ENCODE measurements at regions not wholly inside any gene's neighbourhood (a gene's known extent, or its start where the extent isn't known, plus 50 kb on each side); places are given as distances from the start of the nearest gene placed in this dataset.

GRCh38 chr7:41013117-41013516 lies 689.8 kb downstream of the INHBA start:
- Mint-ChIP-seq H3K4me1 (ENCODE audit: unreplicated experiment) (peaks cover 5% of the 10 kb centered on the region), H3K4me3 (ENCODE audit: unreplicated experiment) (no peak overlapping the region), H3K27ac (ENCODE audit: unreplicated experiment) (no peak overlapping the region), H3K36me3 (ENCODE audit: unreplicated experiment) (peaks cover 2% of the 10 kb centered on the region), H3K9me3 (ENCODE audit: unreplicated experiment) (peaks cover 8% of the 10 kb centered on the region), H3K27me3 (ENCODE audit: unreplicated experiment) (no peaks in the 10 kb centered on the region)
- no peak for TF ChIP-seq CTCF (IDR thresholded peaks at IDR 0.05)
- no peak for DNase-seq (ENCODE audit: extremely low spot score, unreplicated experiment)

GRCh38 chr7:41012041-41012440 lies 690.8 kb downstream of the INHBA start:
- H3K4me3 Mint-ChIP-seq (ENCODE audit: unreplicated experiment): no peak overlapping the region
- no peak for DNase-seq (ENCODE audit: extremely low spot score, unreplicated experiment)
- no peak overlapping the region for H3K27ac Mint-ChIP-seq (ENCODE audit: unreplicated experiment)
- TF ChIP-seq CTCF (IDR thresholded peaks at IDR 0.05): no peak
- peaks cover 8% of the 10 kb centered on the region for H3K9me3 Mint-ChIP-seq (ENCODE audit: unreplicated experiment)
- H3K4me1 Mint-ChIP-seq (ENCODE audit: unreplicated experiment): peaks cover 9% of the 10 kb centered on the region
- no peaks in the 10 kb centered on the region for H3K27me3 Mint-ChIP-seq (ENCODE audit: unreplicated experiment)
- H3K36me3 Mint-ChIP-seq (ENCODE audit: unreplicated experiment): peaks cover 2% of the 10 kb centered on the region

- DNase-seq (ENCODE audit: extremely low spot score, unreplicated experiment): no peak
- H3K9me3 Mint-ChIP-seq (ENCODE audit: unreplicated experiment): peaks cover 8% of the 10 kb centered on the region
- H3K4me1 Mint-ChIP-seq (ENCODE audit: unreplicated experiment): peaks cover 18% of the 10 kb centered on the region
- no peaks in the 10 kb centered on the region for H3K27me3 Mint-ChIP-seq (ENCODE audit: unreplicated experiment)
- no peak overlapping the region for H3K4me3 Mint-ChIP-seq (ENCODE audit: unreplicated experiment)
- peaks cover 2% of the 10 kb centered on the region for H3K36me3 Mint-ChIP-seq (ENCODE audit: unreplicated experiment)
- TF ChIP-seq CTCF (IDR thresholded peaks at IDR 0.05): no peak
- no peak overlapping the region for H3K27ac Mint-ChIP-seq (ENCODE audit: unreplicated experiment)
Observed at GRCh38 chr7:41010967-41011366, 691.9 kb downstream of the INHBA start.

GRCh38 chr7:41010418-41010817 lies 692.5 kb downstream of the INHBA start:
- peaks cover 23% of the 10 kb centered on the region for H3K4me1 Mint-ChIP-seq (ENCODE audit: unreplicated experiment)
- no peak overlapping the region for H3K27ac Mint-ChIP-seq (ENCODE audit: unreplicated experiment)
- peaks cover 8% of the 10 kb centered on the region for H3K9me3 Mint-ChIP-seq (ENCODE audit: unreplicated experiment)
- DNase-seq (ENCODE audit: extremely low spot score, unreplicated experiment): no peak
- H3K27me3 Mint-ChIP-seq (ENCODE audit: unreplicated experiment): no peaks in the 10 kb centered on the region
- TF ChIP-seq CTCF (IDR thresholded peaks at IDR 0.05): no peak
- H3K36me3 Mint-ChIP-seq (ENCODE audit: unreplicated experiment): peaks cover 2% of the 10 kb centered on the region
- H3K4me3 Mint-ChIP-seq (ENCODE audit: unreplicated experiment): no peak overlapping the region

GRCh38 chr7:41007811-41008210 lies 695.1 kb downstream of the INHBA start:
- TF ChIP-seq CTCF (IDR thresholded peaks at IDR 0.05): no peak
- DNase-seq (ENCODE audit: extremely low spot score, unreplicated experiment): no peak
- no peaks in the 10 kb centered on the region for H3K36me3 Mint-ChIP-seq (ENCODE audit: unreplicated experiment)
- H3K27ac Mint-ChIP-seq (ENCODE audit: unreplicated experiment): no peak overlapping the region
- H3K27me3 Mint-ChIP-seq (ENCODE audit: unreplicated experiment): no peaks in the 10 kb centered on the region
- H3K9me3 Mint-ChIP-seq (ENCODE audit: unreplicated experiment): peaks cover 8% of the 10 kb centered on the region
- no peak overlapping the region for H3K4me3 Mint-ChIP-seq (ENCODE audit: unreplicated experiment)
- H3K4me1 Mint-ChIP-seq (ENCODE audit: unreplicated experiment): peaks cover 36% of the 10 kb centered on the region

All from osteocyte (in vitro differentiated cells).